GM12865 (cell line): ENCODE measurements at regions not wholly inside any gene's neighbourhood (a gene's known extent, or its start where the extent isn't known, plus 50 kb on each side); places are given as distances from the start of the nearest gene placed in this dataset.

ENCODE experiments used
- DNase-seq: peaks from one replicate; pipeline ENCODE4 v3.0.0; 2010; ENCODE audit warnings: low read depth
- H3K4me3 ChIP-seq: 2 replicates; pipeline ENCODE4 v1.5.1; 2011; ENCODE audit warnings: mild to moderate bottlenecking, low read depth, low read length, control low read depth
- TF ChIP-seq, protein P1 (sequence below): IDR thresholded peaks from 2 replicates; pipeline ENCODE4 v1.5.1; 2011; ENCODE audit warnings: low read length, control low read depth, low read depth, inconsistent platforms; ENCODE audit not compliant: insufficient read depth; ENCODE audit errors: missing control alignments

DNA sequence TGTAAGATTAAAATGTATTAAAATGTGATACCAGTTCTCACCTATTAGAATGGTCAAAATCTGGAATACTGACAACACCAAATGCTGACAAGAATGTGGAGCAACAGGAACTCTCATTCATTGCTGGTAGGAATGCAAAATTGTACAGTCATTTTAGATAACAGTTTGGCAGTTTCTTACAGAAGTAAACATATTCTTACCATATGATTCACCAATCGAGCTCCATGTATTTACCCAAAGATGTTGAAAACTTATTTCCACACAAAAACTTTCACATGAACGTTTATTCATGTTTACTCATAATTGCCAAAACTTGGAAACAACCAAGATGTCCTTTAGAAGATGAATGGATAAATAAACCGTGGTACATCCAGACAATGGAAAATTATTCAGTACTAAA lies 1193.5 kb upstream of the ACVR2A start:
- DNase-seq: no peak
- TF ChIP-seq, protein P1, sequence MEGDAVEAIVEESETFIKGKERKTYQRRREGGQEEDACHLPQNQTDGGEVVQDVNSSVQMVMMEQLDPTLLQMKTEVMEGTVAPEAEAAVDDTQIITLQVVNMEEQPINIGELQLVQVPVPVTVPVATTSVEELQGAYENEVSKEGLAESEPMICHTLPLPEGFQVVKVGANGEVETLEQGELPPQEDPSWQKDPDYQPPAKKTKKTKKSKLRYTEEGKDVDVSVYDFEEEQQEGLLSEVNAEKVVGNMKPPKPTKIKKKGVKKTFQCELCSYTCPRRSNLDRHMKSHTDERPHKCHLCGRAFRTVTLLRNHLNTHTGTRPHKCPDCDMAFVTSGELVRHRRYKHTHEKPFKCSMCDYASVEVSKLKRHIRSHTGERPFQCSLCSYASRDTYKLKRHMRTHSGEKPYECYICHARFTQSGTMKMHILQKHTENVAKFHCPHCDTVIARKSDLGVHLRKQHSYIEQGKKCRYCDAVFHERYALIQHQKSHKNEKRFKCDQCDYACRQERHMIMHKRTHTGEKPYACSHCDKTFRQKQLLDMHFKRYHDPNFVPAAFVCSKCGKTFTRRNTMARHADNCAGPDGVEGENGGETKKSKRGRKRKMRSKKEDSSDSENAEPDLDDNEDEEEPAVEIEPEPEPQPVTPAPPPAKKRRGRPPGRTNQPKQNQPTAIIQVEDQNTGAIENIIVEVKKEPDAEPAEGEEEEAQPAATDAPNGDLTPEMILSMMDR: no peak
- H3K4me3 ChIP-seq: no peak overlapping the region

DNA sequence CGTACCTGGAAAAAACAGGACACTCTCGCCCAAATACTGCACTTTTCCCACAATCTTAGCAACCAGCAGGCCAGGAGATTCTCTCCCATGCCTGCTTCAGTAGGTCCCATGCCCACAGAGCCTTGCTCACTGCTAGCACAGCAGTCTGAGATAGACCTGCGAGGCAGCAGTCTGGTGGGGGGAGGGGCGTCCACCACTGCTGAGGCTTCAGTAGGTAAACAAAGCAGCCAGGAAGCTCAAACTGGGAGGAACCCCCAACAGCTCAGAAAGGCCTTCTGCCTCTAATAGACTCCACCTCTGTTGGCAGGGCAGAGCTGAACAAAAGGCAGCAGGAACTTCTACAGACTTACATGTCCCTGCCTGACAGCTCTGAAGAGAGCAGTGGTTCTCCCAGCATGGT lies 1202.8 kb upstream of the ACVR2A start:
- H3K4me3 ChIP-seq: no peak overlapping the region
- TF ChIP-seq, protein P1: no peak
- DNase-seq: no peak

- no peak for DNase-seq
- H3K4me3 ChIP-seq: no peak overlapping the region
- TF ChIP-seq, protein P1: no peak
Measured at GRCh38 chr2:146634230-146635097, 1210.4 kb upstream of the ACVR2A start.

DNA sequence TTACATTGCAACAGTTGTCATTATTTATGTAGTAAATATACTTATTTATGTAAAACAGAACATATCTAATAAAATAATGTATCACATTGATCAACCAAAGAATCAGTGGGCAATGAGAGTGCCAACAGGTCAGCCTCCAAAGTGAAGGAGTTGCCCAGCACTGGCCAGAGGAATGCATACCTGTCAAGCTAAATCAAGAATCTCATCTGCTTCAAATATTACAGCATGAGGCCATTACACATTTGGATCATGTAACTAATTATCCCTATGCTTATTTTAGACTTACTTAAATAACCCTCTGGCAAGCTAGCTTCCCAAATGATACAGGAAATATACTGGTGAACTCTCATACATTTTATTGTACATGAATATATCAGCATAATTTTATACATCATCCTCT lies 1211.7 kb upstream of the ACVR2A start:
- H3K4me3 ChIP-seq: no peak overlapping the region
- no peak for DNase-seq
- TF ChIP-seq, protein P1: no peak

- TF ChIP-seq, protein P1: no peak
- no peak overlapping the region for H3K4me3 ChIP-seq
- no peak for DNase-seq
Measured at GRCh38 chr2:146632707-146633106, 1212.1 kb upstream of the ACVR2A start.

DNA sequence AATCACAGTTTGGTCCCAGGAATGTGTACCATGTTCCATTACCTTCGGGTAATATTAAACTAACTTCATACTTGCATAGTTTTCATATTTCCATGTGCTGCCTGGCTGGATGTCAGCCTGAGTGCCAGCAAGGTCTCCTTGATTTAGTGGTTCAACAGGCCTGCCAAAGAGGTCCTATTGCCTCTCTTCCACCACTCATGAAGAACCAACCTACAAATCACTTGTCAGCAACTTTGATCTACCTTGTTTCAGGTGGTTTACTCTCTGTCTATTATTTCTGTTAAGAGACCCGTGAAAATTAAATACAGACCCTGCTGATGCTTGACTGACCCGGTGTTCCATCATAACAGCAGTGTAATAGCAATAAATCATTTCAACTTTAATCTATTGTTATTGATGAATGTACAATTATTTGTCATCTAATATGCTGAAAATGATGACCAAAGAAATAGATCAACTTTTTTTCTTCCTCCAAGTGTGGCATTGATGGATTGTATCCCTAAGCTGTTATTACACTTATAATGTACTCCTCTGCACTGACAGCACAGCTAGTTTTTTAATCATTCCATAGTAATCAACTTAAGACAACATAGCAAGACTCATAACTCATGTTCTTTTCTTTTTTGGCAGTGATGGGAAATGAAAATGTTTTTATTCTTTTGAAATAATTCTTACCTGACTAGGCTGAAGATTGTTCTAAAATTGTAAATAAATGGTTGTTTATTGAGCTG lies 1220.2 kb upstream of the ACVR2A start:
- H3K4me3 ChIP-seq: no peak overlapping the region
- no peak for DNase-seq
- TF ChIP-seq, protein P1: no peak

DNA sequence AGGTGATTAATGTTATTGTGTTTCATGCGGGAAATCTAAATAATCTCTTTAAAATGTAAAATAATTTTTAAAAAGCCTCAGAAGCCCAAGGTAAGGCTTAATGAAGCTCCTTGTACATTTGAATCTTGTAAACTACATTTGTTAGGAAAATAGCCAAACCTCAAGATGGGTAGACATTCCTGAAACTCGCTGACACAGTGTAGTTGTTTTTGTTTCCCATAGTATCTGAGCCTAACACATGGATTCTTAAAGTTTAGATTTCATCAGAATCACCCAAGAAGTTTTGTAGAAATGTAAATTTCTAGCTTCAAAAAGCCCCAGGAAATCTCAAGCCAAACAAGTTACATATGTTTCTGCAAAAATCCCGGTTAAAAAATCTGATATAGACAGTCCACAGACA lies 1221.1 kb upstream of the ACVR2A start:
- DNase-seq: no peak
- TF ChIP-seq, protein P1: no peak
- H3K4me3 ChIP-seq: no peak overlapping the region
